HepG2 (cell line): ENCODE measurements at regions not wholly inside any gene's neighbourhood (a gene's known extent, or its start where the extent isn't known, plus 50 kb on each side); places are given as distances from the start of the nearest gene placed in this dataset.

ENCODE experiments used
- CCAR2 ChIP-seq: fragments of 200-400 bp; formaldehyde crosslinking; optimal IDR thresholded peaks from 2 replicates; pipeline ENCODE3; 2018; ENCODE audit warnings: low read depth, mild to moderate bottlenecking, low read length, moderate library complexity
- CTCF ChIP-seq: sonication (generic); formaldehyde crosslinking; IDR thresholded peaks from 2 replicates; pipeline ENCODE4 v1.5.0; 2020; ENCODE audit warnings: mild to moderate bottlenecking, missing genetic modification reagents, moderate library complexity
- NCOA5 ChIP-seq: sonication (generic); formaldehyde crosslinking; IDR thresholded peaks from 2 replicates; pipeline ENCODE4 v1.4.0; 2020; ENCODE audit warnings: missing genetic modification reagents
- NFATC3 ChIP-seq: sonication (generic); formaldehyde crosslinking; IDR thresholded peaks from 2 replicates; pipeline ENCODE4 v1.5.1; 2020; ENCODE audit warnings: mild to moderate bottlenecking, missing genetic modification reagents
- RFXAP ChIP-seq: sonication (generic); formaldehyde crosslinking; IDR thresholded peaks from 2 replicates; pipeline ENCODE4 v1.4.0; 2020; ENCODE audit warnings: missing genetic modification reagents, borderline replicate concordance
- ZNF296 ChIP-seq: sonication (generic); formaldehyde crosslinking; conservative IDR thresholded peaks from 2 replicates; pipeline ENCODE4 v1.5.0; 2020; ENCODE audit warnings: mild to moderate bottlenecking, missing genetic modification reagents
- TF ChIP-seq, protein P1 (sequence below): sonication (generic); formaldehyde crosslinking; IDR thresholded peaks from 2 replicates; pipeline ENCODE4 v1.4.0; 2020; ENCODE audit warnings: missing genetic modification reagents
- TF ChIP-seq, protein P2 (sequence below): fragments of 450-650 bp; IDR thresholded peaks from 2 replicates; pipeline ENCODE4 v1.6.1; 2016

DNA sequence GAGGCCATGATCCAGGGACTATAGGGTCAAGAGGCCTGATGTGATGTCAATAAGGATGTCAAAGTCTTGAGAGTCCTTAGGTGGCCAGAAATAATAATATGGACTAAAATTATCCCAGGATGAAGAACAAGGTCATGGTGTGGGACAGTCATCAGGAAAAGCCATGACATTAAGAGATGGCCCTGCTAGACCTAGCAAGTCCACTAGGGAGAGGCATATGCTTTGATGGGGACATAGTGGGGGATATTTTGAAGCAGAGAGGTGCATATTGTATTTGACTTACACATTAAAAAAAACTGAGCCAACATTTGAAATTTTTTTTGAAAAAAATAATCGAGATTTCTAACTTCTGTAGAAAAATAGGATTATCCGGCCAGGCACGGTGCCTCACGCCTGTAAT, 53.3 kb upstream of the CXCR4 start:
- TF ChIP-seq CCAR2 (no peak), RFXAP (CRISPR knock-in tag) (no peak), CTCF (CRISPR knock-in tag) (no peak), NFATC3 (CRISPR knock-in tag) (no peak), NCOA5 (CRISPR knock-in tag) (no peak), ZNF296 (CRISPR knock-in tag) (no peak)
- TF ChIP-seq, protein P1, sequence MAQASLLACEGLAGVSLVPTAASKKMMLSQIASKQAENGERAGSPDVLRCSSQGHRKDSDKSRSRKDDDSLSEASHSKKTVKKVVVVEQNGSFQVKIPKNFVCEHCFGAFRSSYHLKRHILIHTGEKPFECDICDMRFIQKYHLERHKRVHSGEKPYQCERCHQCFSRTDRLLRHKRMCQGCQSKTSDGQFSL (CRISPR knock-in tag), result no peak
- TF ChIP-seq, protein P2, sequence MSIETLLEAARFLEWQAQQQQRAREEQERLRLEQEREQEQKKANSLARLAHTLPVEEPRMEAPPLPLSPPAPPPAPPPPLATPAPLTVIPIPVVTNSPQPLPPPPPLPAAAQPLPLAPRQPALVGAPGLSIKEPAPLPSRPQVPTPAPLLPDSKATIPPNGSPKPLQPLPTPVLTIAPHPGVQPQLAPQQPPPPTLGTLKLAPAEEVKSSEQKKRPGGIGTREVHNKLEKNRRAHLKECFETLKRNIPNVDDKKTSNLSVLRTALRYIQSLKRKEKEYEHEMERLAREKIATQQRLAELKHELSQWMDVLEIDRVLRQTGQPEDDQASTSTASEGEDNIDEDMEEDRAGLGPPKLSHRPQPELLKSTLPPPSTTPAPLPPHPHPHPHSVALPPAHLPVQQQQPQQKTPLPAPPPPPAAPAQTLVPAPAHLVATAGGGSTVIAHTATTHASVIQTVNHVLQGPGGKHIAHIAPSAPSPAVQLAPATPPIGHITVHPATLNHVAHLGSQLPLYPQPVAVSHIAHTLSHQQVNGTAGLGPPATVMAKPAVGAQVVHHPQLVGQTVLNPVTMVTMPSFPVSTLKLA, result no peak
